ENCODE measurements at regions not wholly inside any gene's neighbourhood (a gene's known extent, or its start where the extent isn't known, plus 50 kb on each side); places are given as distances from the start of the nearest gene placed in this dataset.

DNA sequence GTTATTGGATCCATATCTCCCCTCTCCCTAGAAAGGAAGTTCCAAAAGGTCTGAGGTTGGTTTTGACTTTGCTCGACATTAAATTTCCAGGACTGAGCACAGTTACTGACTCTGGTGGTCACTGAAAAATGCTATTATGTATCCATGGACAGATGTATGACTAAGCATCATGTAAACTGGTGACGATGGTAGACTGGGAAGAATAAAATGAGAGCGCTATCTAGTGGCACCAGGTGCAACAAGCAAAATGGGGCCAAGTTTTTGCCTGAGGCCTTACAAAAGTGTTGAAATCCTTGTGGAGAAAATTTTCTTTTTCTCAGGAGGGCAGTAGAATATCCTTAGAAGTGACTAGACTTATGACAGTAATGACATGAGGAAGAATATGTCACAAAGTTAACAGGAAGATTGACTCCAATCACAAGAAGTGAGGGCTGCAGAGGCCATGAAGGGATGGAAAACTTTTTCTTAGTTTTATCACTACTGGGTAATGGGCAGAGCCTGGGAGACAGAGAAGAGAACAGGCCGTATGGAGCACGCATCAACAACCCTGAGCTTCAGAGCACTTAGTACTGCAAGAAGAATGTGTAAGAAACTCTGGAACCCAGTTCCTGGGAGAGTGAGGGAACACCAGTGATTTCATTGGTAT lies 88.9 kb upstream of the ELOVL5 start:
- H3K4me1 Mint-ChIP-seq: peaks cover 37% of the 10 kb centered on the region
- no peaks in the 10 kb centered on the region for H3K9me3 Mint-ChIP-seq
- H3K4me3 Mint-ChIP-seq: no peak overlapping the region
- DNase-seq (ENCODE audit: low read depth, low spot score): peak; percentile 9
- no peaks in the 10 kb centered on the region for H3K36me3 Mint-ChIP-seq (ENCODE audit: low read depth)
- peak overlapping the region; percentile 16 for H3K27ac Mint-ChIP-seq (ENCODE audit: unreplicated experiment)
- no peaks in the 10 kb centered on the region for H3K27me3 Mint-ChIP-seq (ENCODE audit: low read depth)
- TF ChIP-seq, protein P1, sequence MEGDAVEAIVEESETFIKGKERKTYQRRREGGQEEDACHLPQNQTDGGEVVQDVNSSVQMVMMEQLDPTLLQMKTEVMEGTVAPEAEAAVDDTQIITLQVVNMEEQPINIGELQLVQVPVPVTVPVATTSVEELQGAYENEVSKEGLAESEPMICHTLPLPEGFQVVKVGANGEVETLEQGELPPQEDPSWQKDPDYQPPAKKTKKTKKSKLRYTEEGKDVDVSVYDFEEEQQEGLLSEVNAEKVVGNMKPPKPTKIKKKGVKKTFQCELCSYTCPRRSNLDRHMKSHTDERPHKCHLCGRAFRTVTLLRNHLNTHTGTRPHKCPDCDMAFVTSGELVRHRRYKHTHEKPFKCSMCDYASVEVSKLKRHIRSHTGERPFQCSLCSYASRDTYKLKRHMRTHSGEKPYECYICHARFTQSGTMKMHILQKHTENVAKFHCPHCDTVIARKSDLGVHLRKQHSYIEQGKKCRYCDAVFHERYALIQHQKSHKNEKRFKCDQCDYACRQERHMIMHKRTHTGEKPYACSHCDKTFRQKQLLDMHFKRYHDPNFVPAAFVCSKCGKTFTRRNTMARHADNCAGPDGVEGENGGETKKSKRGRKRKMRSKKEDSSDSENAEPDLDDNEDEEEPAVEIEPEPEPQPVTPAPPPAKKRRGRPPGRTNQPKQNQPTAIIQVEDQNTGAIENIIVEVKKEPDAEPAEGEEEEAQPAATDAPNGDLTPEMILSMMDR (conservative IDR thresholded peaks at IDR 0.05): peak; percentile 72

DNA sequence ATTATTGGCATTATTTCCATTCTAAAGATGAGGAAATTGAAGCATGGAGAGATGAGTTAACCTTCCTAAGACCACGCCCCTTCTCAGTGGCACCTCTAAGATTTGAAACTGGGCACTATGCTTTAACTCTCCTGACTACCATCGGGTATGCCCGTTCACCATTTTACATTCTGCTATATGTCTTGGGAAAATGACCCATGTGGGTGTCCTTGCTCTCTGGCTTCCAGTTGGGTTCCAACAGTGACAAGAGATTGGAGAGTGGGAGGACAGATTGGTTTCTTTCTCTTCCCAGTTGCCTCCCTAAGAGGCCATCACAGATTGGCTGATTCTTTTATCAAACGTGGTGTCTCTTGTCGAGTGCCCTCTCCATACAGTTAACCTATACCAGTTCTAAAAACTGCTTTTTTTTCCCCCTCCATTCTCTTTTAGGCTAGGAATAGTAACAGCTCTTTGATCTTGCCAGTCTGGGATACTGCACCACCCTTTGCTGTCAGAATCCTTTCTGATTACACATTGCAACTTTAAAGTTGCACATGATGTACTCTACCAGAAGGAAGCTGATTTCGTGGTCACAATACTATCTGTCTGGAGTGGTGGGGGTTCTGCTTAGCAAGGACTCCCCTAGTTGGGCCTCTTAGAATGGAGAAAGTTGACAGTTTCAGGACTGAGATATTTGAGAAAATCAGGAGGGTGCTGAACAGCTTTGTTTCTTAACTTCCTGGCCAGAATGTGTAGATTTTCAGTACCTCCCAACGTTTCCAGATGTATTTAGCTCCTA lies 88.0 kb upstream of the ELOVL5 start:
- DNase-seq (ENCODE audit: low read depth, low spot score): no peak
- Mint-ChIP-seq H3K9me3 (no peaks in the 10 kb centered on the region), H3K27me3 (ENCODE audit: low read depth) (no peaks in the 10 kb centered on the region), H3K27ac (ENCODE audit: unreplicated experiment) (peak overlapping the region; percentile 63), H3K4me1 (peaks cover 45% of the 10 kb centered on the region), H3K36me3 (ENCODE audit: low read depth) (no peaks in the 10 kb centered on the region), H3K4me3 (no peak overlapping the region)
- TF ChIP-seq, protein P1 (conservative IDR thresholded peaks at IDR 0.05): no peak

DNA sequence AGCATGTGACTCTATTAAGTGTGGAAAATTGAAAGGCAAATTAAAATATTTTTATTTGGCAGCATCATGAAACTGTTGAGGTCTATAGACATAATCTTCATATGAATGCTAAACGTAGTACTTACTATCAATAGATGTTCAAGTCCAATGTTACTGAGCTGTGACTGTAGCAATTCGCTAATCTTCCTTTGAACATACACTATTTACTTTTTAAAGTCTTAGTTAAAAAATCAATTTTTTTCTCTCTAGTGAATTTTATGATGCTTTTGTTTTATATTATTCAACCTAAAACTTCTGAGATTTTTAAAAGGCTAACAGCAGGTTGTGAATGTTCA lies 85.2 kb upstream of the ELOVL5 start:
- Mint-ChIP-seq H3K36me3 (ENCODE audit: low read depth) (no peaks in the 10 kb centered on the region), H3K4me1 (peaks cover 41% of the 10 kb centered on the region), H3K4me3 (no peak overlapping the region), H3K27me3 (ENCODE audit: low read depth) (no peaks in the 10 kb centered on the region), H3K9me3 (no peaks in the 10 kb centered on the region), H3K27ac (ENCODE audit: unreplicated experiment) (no peak overlapping the region)
- TF ChIP-seq, protein P1 (conservative IDR thresholded peaks at IDR 0.05): no peak
- DNase-seq (ENCODE audit: low read depth, low spot score): no peak

DNA sequence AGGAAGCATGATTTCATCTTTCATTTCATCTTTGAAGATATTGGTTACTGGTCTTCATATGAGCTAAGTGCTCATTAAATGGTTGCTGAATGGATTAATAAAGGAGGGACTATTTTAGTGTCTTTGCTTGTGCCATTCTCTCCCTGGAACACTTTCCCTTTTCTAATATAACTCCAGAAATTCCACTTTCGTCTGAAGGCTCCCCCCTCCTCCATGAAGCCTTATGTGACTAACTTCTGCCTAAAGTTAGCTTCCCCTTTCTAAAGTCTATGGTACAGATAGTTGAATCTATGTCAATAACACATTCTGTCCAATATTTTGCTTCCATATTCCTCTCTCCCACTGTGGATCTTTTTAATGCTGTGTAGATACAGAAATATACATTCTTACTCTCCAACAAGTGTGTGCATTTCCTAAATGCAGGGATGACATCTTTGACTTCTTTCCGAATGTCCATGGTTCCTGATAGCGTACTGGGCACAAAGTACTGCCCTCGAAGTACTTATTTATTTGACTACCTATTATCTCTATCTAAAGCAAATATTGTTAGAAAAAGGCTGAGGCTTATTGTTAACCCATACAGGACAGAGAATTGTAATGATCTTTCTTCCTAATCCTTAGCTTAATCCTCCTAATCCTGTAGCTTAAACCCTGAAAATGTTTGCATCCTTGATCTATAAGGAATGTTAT lies 84.7 kb upstream of the ELOVL5 start:
- Mint-ChIP-seq H3K9me3 (no peaks in the 10 kb centered on the region), H3K27ac (ENCODE audit: unreplicated experiment) (no peak overlapping the region), H3K4me1 (peaks cover 39% of the 10 kb centered on the region), H3K4me3 (no peak overlapping the region), H3K27me3 (ENCODE audit: low read depth) (no peaks in the 10 kb centered on the region), H3K36me3 (ENCODE audit: low read depth) (no peaks in the 10 kb centered on the region)
- no peak for DNase-seq (ENCODE audit: low read depth, low spot score)
- TF ChIP-seq, protein P1 (conservative IDR thresholded peaks at IDR 0.05): no peak

DNA sequence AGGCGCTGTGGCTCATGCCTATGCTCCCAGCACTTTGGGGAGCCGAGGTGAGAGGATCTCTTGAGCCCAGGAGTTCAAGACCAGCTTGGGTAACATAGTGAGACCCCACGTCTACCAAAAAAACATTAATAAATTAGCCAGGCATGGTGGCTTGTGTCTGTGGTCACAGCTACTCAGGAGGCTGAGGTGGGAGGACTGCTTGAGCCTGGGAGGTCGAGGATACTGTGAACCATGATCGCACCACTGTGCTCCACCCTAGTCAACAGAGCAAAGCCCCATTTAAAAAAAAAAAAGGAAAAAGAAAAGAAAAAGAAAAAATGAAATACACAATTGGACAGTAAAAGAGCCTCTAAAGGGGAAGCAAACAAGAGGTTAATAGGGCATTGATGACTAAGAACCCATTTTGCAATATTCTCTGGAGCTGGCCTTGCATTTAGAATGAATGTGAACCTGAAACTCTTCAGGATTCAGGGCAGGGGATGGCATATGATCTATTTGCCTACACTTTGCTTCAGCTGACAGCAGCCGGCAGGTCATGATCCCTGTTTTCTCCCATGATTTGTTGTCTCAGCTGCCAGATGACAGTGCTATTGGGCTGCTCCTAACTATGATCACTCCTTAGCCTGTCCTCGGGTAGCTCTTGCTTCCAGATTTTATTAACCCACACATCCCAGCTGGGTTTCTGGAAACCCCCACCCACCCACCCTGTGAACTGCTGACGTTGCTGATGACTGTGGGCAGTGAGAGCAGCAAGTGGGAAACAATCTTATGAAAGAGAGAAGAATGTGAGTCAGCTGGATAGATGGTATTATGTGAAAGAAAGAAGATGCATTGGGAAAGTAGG lies 83.8 kb upstream of the ELOVL5 start:
- H3K4me1 Mint-ChIP-seq: peaks cover 39% of the 10 kb centered on the region
- H3K27ac Mint-ChIP-seq (ENCODE audit: unreplicated experiment): no peak overlapping the region
- no peak overlapping the region for H3K4me3 Mint-ChIP-seq
- TF ChIP-seq, protein P1 (conservative IDR thresholded peaks at IDR 0.05): no peak
- H3K36me3 Mint-ChIP-seq (ENCODE audit: low read depth): no peaks in the 10 kb centered on the region
- no peaks in the 10 kb centered on the region for H3K27me3 Mint-ChIP-seq (ENCODE audit: low read depth)
- DNase-seq (ENCODE audit: low read depth, low spot score): no peak
- no peaks in the 10 kb centered on the region for H3K9me3 Mint-ChIP-seq

Data from neural crest cell (in vitro differentiated cells).